OCI-LY3 (cell line): ENCODE measurements at regions not wholly inside any gene's neighbourhood (a gene's known extent, or its start where the extent isn't known, plus 50 kb on each side); places are given as distances from the start of the nearest gene placed in this dataset.

Source experiments
- H2AFZ ChIP-seq: fragments of 200-600, 300-600 bp; shearing (Covaris generic); 2 replicates; pipeline ENCODE4 v1.6.0; 2014; ENCODE audit warnings: antibody characterized with exemption, low read depth, low read length
- H3K27ac ChIP-seq: fragments of 200-600, 300-600 bp; sonication (generic); 2 replicates; pipeline ENCODE4 v1.5.1; 2014; ENCODE audit warnings: mild to moderate bottlenecking, low read length, moderate library complexity, mixed read lengths
- H3K27me3 ChIP-seq: fragments of 200-600, 300-600 bp; sonication (generic); 2 replicates; pipeline ENCODE4 v1.6.1; 2014; ENCODE audit warnings: low read depth, low read length, mixed read lengths
- H3K36me3 ChIP-seq: fragments of 200-600, 300-600 bp; sonication (generic); replicated peaks from 2 replicates; pipeline ENCODE3; 2014; ENCODE audit warnings: low read depth, low read length, mixed read lengths
- H3K4me1 ChIP-seq: fragments of 300-600, 200-600 bp; sonication (generic); 2 replicates; pipeline ENCODE4 v1.6.1; 2014; ENCODE audit warnings: low read length, mixed read lengths
- H3K4me2 ChIP-seq: fragments of 200-600, 300-600 bp; sonication (generic); 2 replicates; pipeline ENCODE4 v1.6.1; 2014; ENCODE audit warnings: low read length, mixed read lengths
- H3K4me3 ChIP-seq: fragments of 300-600, 200-600 bp; sonication (generic); 2 replicates; pipeline ENCODE4 v1.5.1; 2014; ENCODE audit warnings: antibody characterized with exemption, mild to moderate bottlenecking, low read length, moderate library complexity
- H3K79me2 ChIP-seq: fragments of 300-600, 200-600 bp; shearing (Covaris generic); 2 replicates; pipeline ENCODE4 v1.6.1; 2014; ENCODE audit warnings: mild to moderate bottlenecking, low read length, mixed read lengths
- H3K9ac ChIP-seq: fragments of 300-600, 200-600 bp; shearing (Covaris generic); 2 replicates; pipeline ENCODE4 v1.6.0; 2014; ENCODE audit warnings: mild to moderate bottlenecking, low read length, moderate library complexity
- H3K9me3 ChIP-seq: fragments of 200-600, 300-600 bp; shearing (Covaris generic); 2 replicates; pipeline ENCODE4 v1.6.1; 2014; ENCODE audit warnings: low read length, mixed read lengths; ENCODE audit not compliant: insufficient read depth
- H4K20me1 ChIP-seq: fragments of 200-600, 300-600 bp; sonication (generic); 2 replicates; pipeline ENCODE4 v1.6.1; 2016; ENCODE audit warnings: low read length, mixed read lengths; ENCODE audit not compliant: insufficient read depth
- EZH2phosphoT487 ChIP-seq: fragments of 200-600 bp; shearing (Covaris generic); IDR thresholded peaks from 2 replicates; pipeline ENCODE4 v1.6.1; 2018; ENCODE audit warnings: antibody characterized with exemption, mixed run types, low read depth
- TF ChIP-seq, protein P1 (sequence below): fragments of 200-600, 300-600 bp; sonication (generic); IDR thresholded peaks from 2 replicates; pipeline ENCODE4 v1.5.1; 2014; ENCODE audit warnings: antibody characterized with exemption, low read length, low read depth

GRCh38 chr4:57475424-57475823 lies 365.2 kb upstream of the IGFBP7 start:
- Histone ChIP-seq H3K4me3 (no peak overlapping the region), H2AFZ (no peak overlapping the region), H3K36me3 (no peaks in the 10 kb centered on the region), H4K20me1 (no peaks in the 10 kb centered on the region), H3K4me2 (no peak overlapping the region), H3K79me2 (no peaks in the 10 kb centered on the region), H3K9me3 (no peaks in the 10 kb centered on the region), H3K27ac (no peak overlapping the region), H3K9ac (no peak overlapping the region), H3K4me1 (no peaks in the 10 kb centered on the region), H3K27me3 (no peaks in the 10 kb centered on the region)
- TF ChIP-seq, protein P1, sequence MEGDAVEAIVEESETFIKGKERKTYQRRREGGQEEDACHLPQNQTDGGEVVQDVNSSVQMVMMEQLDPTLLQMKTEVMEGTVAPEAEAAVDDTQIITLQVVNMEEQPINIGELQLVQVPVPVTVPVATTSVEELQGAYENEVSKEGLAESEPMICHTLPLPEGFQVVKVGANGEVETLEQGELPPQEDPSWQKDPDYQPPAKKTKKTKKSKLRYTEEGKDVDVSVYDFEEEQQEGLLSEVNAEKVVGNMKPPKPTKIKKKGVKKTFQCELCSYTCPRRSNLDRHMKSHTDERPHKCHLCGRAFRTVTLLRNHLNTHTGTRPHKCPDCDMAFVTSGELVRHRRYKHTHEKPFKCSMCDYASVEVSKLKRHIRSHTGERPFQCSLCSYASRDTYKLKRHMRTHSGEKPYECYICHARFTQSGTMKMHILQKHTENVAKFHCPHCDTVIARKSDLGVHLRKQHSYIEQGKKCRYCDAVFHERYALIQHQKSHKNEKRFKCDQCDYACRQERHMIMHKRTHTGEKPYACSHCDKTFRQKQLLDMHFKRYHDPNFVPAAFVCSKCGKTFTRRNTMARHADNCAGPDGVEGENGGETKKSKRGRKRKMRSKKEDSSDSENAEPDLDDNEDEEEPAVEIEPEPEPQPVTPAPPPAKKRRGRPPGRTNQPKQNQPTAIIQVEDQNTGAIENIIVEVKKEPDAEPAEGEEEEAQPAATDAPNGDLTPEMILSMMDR = no peak
- no peak for TF ChIP-seq EZH2phosphoT487

GRCh38 chr4:57465321-57466056 lies 355.3 kb upstream of the IGFBP7 start:
- Histone ChIP-seq H3K9ac (no peak overlapping the region), H3K4me2 (no peak overlapping the region), H3K27ac (no peak overlapping the region), H3K9me3 (no peaks in the 10 kb centered on the region), H3K27me3 (no peaks in the 10 kb centered on the region), H2AFZ (no peak overlapping the region), H3K4me1 (no peaks in the 10 kb centered on the region), H3K79me2 (no peaks in the 10 kb centered on the region), H3K4me3 (no peak overlapping the region), H3K36me3 (no peaks in the 10 kb centered on the region), H4K20me1 (no peaks in the 10 kb centered on the region)
- TF ChIP-seq, protein P1 = no peak
- TF ChIP-seq EZH2phosphoT487 = no peak

GRCh38 chr4:57462843-57463242 lies 352.7 kb upstream of the IGFBP7 start:
- no peaks in the 10 kb centered on the region for H4K20me1 ChIP-seq
- no peak overlapping the region for H3K4me2 ChIP-seq
- no peaks in the 10 kb centered on the region for H3K4me1 ChIP-seq
- no peak overlapping the region for H3K27ac ChIP-seq
- H3K4me3 ChIP-seq = no peak overlapping the region
- no peaks in the 10 kb centered on the region for H3K9me3 ChIP-seq
- no peaks in the 10 kb centered on the region for H3K27me3 ChIP-seq
- no peaks in the 10 kb centered on the region for H3K79me2 ChIP-seq
- H2AFZ ChIP-seq = no peak overlapping the region
- H3K36me3 ChIP-seq = no peaks in the 10 kb centered on the region
- H3K9ac ChIP-seq = no peak overlapping the region
- TF ChIP-seq, protein P1 = no peak
- no peak for TF ChIP-seq EZH2phosphoT487

- Histone ChIP-seq H3K27me3 (no peaks in the 10 kb centered on the region), H3K4me1 (no peaks in the 10 kb centered on the region), H4K20me1 (no peaks in the 10 kb centered on the region), H3K4me3 (no peak overlapping the region), H3K4me2 (no peak overlapping the region), H3K27ac (no peak overlapping the region), H3K36me3 (no peaks in the 10 kb centered on the region), H3K9me3 (no peaks in the 10 kb centered on the region), H2AFZ (no peak overlapping the region), H3K9ac (no peak overlapping the region), H3K79me2 (no peaks in the 10 kb centered on the region)
- no peak for TF ChIP-seq EZH2phosphoT487
- TF ChIP-seq, protein P1 = no peak
Observed at GRCh38 chr4:57460967-57461366, 350.8 kb upstream of the IGFBP7 start.
